ENCODE measurements at regions not wholly inside any gene's neighbourhood (a gene's known extent, or its start where the extent isn't known, plus 50 kb on each side); places are given as distances from the start of the nearest gene placed in this dataset.

- TF ChIP-seq EZH2 (IDR thresholded peaks at IDR 0.05; ENCODE audit: low read length, missing control alignments) (no peak), CTCF (conservative IDR thresholded peaks at IDR 0.05 in 1 of 2, IDR thresholded peaks at IDR 0.05 in 1 of 2; ENCODE audit: low read depth in 1 of 2, low read length in 2 of 2) (no peak)
These were observed 222.1 kb upstream of the RHOBTB1 start for GRCh38 chr10:61166065-61166464.

Data from fibroblast of lung (primary cell).